Cardiac fibroblast (primary cell): ENCODE measurements at regions not wholly inside any gene's neighbourhood (a gene's known extent, or its start where the extent isn't known, plus 50 kb on each side); places are given as distances from the start of the nearest gene placed in this dataset.

ENCODE experiments used
- DNase-seq, 2 donors: peaks; one replicate each; pipeline versions ENCODE4 v3.0.0 to v3.0.0-alpha.2; 2010; ENCODE audit warnings: low read depth in 2 of 2
- H3K4me3 ChIP-seq, 2 donors: replicated peaks in 1 of 2; 1 replicate in 1 of 2; 2 replicates in 1 of 2; pipeline ENCODE4 v1.5.1; 2011; ENCODE audit warnings: low read depth in 2 of 2, low read length in 2 of 2, mild to moderate bottlenecking in 2 of 2, moderate library complexity in 1 of 2
- TF ChIP-seq, protein P1 (sequence below): IDR thresholded peaks from one replicate; pipeline ENCODE4 v1.5.1; 2011; ENCODE audit warnings: low read depth, mild to moderate bottlenecking, low read length, inconsistent platforms

DNA sequence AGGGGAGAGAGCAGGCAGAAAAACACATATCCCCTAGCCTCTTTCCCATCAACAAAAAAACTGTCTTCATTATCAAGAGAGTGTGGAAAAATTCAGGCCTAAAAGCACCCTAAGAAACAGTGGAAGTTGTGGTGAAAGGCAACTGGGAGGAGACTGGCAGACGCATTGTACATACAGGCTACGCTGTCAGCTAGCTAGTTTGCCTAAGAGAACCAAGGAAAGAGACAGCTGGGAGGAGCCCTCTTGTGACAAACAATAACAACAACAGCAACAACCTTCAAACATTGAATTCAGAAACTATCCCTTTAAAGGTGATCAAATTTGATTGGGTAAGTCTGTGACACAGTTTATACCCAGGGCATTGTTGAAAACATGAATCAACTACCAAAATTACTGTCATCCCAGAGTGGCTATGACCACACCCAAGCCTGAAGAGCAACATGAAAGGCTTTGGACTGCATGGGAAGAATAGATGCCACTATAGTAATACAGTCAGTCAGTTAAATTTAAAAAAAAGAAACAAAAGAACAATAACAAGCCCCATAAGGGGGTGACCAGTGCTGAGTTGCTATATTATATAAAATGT is 88.9 kb upstream of the CRIM1 start:
- DNase-seq: no peak
- TF ChIP-seq, protein P1, sequence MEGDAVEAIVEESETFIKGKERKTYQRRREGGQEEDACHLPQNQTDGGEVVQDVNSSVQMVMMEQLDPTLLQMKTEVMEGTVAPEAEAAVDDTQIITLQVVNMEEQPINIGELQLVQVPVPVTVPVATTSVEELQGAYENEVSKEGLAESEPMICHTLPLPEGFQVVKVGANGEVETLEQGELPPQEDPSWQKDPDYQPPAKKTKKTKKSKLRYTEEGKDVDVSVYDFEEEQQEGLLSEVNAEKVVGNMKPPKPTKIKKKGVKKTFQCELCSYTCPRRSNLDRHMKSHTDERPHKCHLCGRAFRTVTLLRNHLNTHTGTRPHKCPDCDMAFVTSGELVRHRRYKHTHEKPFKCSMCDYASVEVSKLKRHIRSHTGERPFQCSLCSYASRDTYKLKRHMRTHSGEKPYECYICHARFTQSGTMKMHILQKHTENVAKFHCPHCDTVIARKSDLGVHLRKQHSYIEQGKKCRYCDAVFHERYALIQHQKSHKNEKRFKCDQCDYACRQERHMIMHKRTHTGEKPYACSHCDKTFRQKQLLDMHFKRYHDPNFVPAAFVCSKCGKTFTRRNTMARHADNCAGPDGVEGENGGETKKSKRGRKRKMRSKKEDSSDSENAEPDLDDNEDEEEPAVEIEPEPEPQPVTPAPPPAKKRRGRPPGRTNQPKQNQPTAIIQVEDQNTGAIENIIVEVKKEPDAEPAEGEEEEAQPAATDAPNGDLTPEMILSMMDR: no peak
- H3K4me3 ChIP-seq: no peak overlapping the region

DNA sequence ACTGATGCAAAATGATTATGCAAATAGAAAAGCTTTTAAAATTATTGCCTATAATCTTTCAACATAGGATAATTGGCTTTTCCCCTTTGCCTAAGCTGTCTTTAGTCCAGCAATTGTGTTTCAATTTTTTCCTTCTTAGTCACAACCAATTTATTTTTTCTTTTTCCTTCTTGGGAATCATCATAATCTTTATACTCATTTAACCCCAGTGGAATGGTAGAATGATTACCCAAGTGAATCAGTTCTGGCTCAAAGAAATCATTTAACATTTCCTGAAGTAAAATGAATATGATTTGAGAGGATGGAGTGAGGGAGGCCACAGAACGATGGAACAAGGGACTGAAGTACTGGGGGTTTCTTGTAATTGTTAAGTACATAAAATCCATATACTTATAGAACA is 93.0 kb upstream of the CRIM1 start:
- no peak for DNase-seq
- TF ChIP-seq, protein P1: no peak
- no peak overlapping the region for H3K4me3 ChIP-seq

DNA sequence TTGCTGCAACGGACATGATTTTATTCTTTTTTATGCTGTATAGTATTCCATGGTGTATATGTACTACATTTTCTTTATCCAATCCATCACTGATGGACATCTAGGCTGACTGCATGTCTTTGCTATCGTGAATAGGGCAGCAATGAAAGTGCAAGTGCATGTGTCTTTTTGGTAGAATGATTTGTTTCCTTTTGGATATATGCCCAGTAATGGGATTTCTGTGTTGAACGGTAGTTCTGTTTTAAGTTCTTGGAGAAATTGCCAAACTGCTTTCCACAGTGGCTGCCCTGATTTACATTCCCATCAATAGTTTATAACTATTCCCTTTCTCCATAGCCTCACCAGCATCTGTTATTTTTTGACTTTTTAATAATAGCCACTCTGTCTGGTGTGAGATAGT is 99.7 kb upstream of the CRIM1 start:
- DNase-seq: no peak
- no peak overlapping the region for H3K4me3 ChIP-seq
- TF ChIP-seq, protein P1: no peak

DNA sequence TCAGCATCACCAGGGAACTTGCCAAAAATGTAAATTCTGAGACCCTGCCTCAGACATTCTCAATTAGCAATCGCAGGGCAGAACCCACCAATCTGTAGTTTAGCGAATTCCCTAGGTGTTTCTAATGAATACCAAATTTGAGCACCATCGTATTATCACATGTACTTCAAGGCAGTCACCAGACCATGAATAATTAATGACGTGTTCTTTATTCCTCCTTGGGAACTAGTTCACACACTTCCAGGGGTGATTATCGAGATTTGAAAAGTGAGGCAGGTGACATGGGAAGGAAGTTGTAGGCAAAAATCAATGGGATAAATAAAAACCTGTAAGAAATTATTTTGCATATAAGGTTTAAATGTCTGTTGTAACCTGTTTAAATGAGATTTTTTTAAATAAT is 102.5 kb upstream of the CRIM1 start:
- TF ChIP-seq, protein P1: no peak
- no peak overlapping the region for H3K4me3 ChIP-seq
- DNase-seq: no peak

DNA sequence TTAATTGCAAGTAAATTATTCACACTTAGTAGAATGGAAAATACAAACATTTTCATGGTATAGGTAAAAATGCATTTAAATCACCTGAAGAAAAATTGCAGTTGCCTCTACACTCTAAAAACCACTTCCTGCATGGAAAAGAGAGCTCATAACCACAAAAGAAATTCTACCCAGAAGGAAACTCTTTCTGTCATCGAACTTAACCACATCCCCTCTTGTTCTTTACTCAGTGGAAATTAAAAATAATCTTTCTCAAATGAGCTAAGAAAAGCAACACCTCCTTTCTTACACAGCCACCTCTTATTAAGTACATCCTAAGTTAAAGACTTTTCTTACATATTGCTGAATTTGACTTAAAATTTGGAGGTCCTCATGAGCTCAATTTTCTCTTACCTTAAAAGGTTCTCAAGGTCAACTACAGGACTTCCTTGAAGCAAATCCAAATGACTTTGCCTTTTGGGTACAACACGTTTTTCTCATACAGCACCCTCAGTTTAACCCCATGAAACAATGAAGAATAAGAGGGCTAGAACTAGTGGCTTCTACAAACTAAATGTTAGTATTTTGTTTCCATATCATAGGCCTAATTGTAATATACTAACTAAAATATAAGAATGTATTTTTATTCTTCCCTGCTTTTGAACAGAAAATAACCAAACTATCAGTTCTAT is 109.1 kb upstream of the CRIM1 start:
- DNase-seq: peak in 1 of 2 donors; percentile 1
- TF ChIP-seq, protein P1: no peak
- H3K4me3 ChIP-seq: no peak overlapping the region

DNA sequence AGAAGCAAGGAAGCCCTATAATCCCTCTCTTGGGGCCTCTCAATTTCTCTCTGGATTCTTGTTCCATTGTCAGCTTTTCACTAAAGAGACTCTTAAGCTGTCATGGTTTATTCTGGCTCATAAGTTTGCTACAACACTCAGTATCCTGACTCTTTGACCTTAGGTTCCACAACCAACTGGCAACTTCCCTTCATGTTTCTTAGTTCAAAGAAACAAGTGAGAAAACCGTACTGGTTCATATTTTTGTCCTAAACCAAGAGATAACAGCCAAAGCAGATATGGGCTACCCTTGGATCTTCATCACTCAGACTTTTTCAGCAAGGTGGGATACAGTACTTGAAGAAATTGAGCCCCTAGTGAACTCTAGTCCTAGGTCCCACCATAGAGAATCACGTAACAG is 109.9 kb upstream of the CRIM1 start:
- no peak overlapping the region for H3K4me3 ChIP-seq
- DNase-seq: no peak
- TF ChIP-seq, protein P1: no peak
